Ishikawa (cell line): ENCODE measurements at regions not wholly inside any gene's neighbourhood (a gene's known extent, or its start where the extent isn't known, plus 50 kb on each side); places are given as distances from the start of the nearest gene placed in this dataset.

Experiments used
- FOXM1 ChIP-seq: IDR thresholded peaks from 2 replicates; pipeline ENCODE4 v1.6.1; 2012; ENCODE audit warnings: low read depth, borderline replicate concordance
- MAX ChIP-seq: IDR thresholded peaks from 2 replicates; pipeline ENCODE4 v1.6.1; 2012
- NFIC ChIP-seq: IDR thresholded peaks from 2 replicates; pipeline ENCODE4 v1.6.1; 2012
- RAD21 ChIP-seq: IDR thresholded peaks from 2 replicates; pipeline ENCODE4 v1.6.1; 2012; ENCODE audit warnings: low read depth
- REST ChIP-seq: IDR thresholded peaks from 2 replicates; pipeline ENCODE4 v1.6.1; 2012; ENCODE audit warnings: low read depth, mild to moderate bottlenecking
- TEAD4 ChIP-seq: IDR thresholded peaks from 2 replicates; pipeline ENCODE4 v1.6.1; 2012

GRCh38 chr11:103851166-103851651 is 185.2 kb upstream of the DDI1 start:
- TF ChIP-seq REST (no peak), RAD21 (no peak), FOXM1 (no peak), MAX (no peak), NFIC (no peak), TEAD4 (no peak)
